ENCODE measurements at regions not wholly inside any gene's neighbourhood (a gene's known extent, or its start where the extent isn't known, plus 50 kb on each side); places are given as distances from the start of the nearest gene placed in this dataset.

DNA sequence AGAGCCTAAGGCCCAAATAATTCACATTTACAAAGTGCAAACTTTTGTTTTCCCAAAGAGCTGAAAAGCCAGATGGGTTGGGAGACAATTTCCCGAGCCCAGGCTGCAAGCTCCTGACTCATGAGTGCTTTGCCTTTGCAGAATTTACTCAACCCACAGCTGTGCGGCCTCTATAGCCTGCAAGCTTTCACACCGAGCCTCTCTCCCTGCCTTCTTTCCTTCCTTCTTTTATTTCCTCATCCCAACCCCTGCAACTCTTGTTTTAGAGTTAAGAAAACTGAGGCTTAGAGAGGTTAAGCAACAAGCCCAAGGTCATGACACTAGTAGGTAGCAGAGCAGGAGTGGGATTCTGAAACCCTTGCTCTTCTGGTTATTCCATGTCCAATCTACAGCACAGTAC lies 203.0 kb upstream of the GPR26 start:
- H3K4me3 ChIP-seq (ENCODE audit: low read depth, low read length) = no peak overlapping the region
- DNase-seq (ENCODE audit: low read depth) = no peak
- TF ChIP-seq, protein P1, sequence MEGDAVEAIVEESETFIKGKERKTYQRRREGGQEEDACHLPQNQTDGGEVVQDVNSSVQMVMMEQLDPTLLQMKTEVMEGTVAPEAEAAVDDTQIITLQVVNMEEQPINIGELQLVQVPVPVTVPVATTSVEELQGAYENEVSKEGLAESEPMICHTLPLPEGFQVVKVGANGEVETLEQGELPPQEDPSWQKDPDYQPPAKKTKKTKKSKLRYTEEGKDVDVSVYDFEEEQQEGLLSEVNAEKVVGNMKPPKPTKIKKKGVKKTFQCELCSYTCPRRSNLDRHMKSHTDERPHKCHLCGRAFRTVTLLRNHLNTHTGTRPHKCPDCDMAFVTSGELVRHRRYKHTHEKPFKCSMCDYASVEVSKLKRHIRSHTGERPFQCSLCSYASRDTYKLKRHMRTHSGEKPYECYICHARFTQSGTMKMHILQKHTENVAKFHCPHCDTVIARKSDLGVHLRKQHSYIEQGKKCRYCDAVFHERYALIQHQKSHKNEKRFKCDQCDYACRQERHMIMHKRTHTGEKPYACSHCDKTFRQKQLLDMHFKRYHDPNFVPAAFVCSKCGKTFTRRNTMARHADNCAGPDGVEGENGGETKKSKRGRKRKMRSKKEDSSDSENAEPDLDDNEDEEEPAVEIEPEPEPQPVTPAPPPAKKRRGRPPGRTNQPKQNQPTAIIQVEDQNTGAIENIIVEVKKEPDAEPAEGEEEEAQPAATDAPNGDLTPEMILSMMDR (conservative IDR thresholded peaks at IDR 0.05; ENCODE audit: low read depth, low read length) = no peak

DNA sequence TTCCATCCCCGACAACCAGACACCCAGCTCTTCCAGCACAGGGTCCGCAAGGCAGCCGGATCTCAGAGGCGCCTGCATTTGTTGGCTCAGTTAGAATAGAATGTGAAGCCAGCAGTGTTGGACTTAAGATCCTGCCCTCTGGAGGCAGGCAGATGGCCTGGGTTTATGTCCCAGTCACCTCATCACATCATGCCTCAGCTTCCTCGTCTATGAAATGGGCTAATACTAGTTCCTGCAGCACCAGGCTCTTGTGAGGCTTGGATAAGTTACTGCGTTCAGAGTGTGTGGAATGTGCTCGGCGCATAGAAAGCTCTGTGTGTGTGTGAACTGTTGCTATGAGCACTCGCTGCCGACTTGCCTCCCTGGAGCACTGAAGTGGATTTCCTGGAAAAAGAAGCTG lies 202.5 kb upstream of the GPR26 start:
- DNase-seq (ENCODE audit: low read depth) = no peak
- TF ChIP-seq, protein P1 (conservative IDR thresholded peaks at IDR 0.05; ENCODE audit: low read depth, low read length) = no peak
- H3K4me3 ChIP-seq (ENCODE audit: low read depth, low read length) = no peak overlapping the region

DNA sequence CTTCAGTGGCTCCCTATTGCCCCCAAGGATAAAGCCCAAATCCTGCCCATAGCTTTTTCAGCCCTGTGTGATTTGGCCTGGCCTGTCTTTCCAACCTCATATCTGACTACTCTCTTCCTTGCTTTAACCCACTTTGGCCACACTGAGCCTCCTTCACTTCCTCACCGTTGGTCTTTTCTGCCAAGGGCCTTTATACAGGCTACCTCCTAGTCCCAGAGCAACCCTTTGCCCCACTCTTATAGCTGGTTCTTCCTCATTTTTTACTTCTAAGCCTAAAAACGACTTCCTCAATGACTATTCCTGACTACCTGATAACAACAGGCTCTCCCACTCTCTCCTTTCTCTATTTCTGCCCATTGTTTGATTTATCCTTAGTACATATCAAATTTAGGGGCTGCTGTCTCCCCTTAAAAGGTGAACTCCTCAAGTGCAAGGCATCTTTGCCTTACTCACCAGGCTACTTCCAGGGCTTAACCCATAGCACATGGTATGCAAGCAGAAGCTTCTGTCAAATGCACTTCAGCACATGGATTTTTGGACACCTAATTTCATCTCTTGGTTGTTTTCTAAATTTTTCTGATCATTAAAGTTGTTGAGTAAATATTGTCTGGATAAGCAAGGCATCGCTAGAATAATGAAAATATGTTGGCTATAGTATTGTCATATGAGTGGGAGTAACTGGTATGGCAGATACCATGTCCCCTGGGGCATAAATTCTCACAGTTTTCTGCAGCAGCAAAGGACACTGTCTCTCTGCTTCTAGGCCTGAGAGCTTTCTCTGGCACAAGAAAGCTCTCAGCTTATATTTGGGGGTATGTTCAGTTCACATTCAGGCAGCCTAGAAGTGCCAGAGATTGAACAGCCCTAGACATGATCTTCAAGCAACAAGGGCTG lies 201.5 kb upstream of the GPR26 start:
- TF ChIP-seq, protein P1 (conservative IDR thresholded peaks at IDR 0.05; ENCODE audit: low read depth, low read length) = no peak
- no peak overlapping the region for H3K4me3 ChIP-seq (ENCODE audit: low read depth, low read length)
- DNase-seq (ENCODE audit: low read depth) = no peak

GRCh38 chr10:123470336-123470921 lies 195.7 kb upstream of the GPR26 start:
- TF ChIP-seq, protein P1 (conservative IDR thresholded peaks at IDR 0.05; ENCODE audit: low read depth, low read length) = no peak
- DNase-seq (ENCODE audit: low read depth) = no peak
- no peak overlapping the region for H3K4me3 ChIP-seq (ENCODE audit: low read depth, low read length)

DNA sequence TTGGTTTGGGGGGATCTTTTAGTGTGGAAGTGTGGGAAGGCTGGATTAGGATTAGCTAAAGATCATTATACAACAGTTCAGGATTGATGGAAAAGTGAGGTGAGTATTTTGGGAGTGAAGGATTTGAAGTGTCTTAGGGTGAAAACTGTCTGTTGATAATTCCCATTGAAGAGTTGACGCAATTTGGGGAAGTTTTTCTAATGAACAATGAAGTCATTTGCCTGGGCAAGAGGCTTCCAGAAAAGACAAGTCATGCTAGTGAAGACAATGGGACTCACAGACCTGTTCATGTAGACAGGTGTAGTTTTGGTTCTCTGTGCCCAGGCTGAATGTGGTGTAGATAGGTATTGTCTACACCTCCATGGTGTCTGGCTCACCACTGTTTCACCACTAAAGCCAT lies 194.3 kb upstream of the GPR26 start:
- TF ChIP-seq, protein P1 (conservative IDR thresholded peaks at IDR 0.05; ENCODE audit: low read depth, low read length) = no peak
- no peak for DNase-seq (ENCODE audit: low read depth)
- H3K4me3 ChIP-seq (ENCODE audit: low read depth, low read length) = no peak overlapping the region

GRCh38 chr10:123472606-123473005 lies 193.5 kb upstream of the GPR26 start:
- DNase-seq (ENCODE audit: low read depth) = no peak
- TF ChIP-seq, protein P1 (conservative IDR thresholded peaks at IDR 0.05; ENCODE audit: low read depth, low read length) = no peak
- no peak overlapping the region for H3K4me3 ChIP-seq (ENCODE audit: low read depth, low read length)

All from epithelial cell of proximal tubule (primary cell).